Activated effector memory CD4-positive, alpha-beta T cell treated with Interleukin-2 at 50 U/mL for 16 hours (primary cell): ENCODE measurements at regions not wholly inside any gene's neighbourhood (a gene's known extent, or its start where the extent isn't known, plus 50 kb on each side); places are given as distances from the start of the nearest gene placed in this dataset.

Experiments used
- DNase-seq: peaks from one replicate; pipeline ENCODE4 v3.0.0-alpha.2; 2020

- no peak for DNase-seq
These were observed 587.4 kb upstream of the MDFIC2 start for GRCh38 chr3:70899816-70900215.

DNA sequence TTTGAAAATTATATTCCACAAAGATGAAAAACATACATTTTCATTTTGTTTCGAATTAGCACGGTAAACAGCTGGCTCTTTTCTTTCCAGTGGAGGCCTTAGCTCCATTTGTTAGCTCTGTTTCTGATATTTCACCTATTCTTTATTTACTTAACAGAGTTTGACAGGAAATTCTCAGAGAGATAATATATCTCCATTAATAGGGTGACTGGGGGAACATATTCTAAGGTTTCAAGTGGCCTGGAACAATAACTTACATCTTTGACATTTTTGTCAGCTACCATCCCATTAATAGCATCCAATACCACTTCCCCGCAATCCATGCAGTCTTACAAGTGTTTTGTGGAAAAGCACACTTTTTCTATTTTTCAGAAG lies 577.6 kb upstream of the MDFIC2 start:
- DNase-seq = no peak

- no peak for DNase-seq
These were observed 577.0 kb upstream of the MDFIC2 start for GRCh38 chr3:70889162-70890019.

DNA sequence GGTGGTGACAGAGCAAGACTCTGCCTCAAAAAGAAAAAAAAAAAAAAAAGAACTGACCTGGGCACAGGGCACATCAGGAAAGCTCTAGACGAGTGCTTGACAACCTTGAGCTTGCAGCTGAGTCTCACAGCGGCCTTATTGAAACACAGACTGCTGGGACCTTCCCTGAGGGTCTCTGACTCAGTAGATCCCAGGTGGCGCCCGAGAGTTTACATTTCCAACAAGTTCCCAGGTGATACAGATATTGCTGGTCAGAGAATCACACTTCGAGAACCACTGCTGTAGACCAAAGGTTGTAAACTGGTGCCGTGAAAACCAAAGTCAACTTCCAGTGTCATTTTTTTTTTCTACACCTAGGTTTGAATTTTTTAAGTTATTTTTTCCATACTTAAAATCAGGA lies 573.2 kb upstream of the MDFIC2 start:
- DNase-seq = no peak

DNA sequence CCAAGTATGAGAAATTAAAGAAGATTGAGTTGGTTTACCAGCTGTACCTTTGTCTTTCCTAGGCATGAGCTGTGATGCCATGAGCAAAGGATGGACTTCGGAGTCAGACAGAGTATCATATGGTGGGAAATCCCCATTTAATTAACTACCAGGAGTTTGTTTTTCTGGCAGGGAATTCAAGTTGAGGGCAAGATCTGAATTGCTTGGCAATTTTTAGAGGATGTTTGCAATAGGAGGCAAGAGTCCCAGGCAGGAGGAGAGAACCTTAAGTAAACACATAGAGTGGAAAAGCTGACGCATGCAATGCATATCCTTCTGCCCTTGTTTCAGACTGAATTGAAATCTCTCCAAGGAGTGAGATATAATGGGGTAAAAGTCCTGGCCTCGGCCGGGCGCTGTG lies 569.7 kb upstream of the MDFIC2 start:
- DNase-seq = no peak

GRCh38 chr3:70880421-70880820 lies 568.0 kb upstream of the MDFIC2 start:
- DNase-seq = no peak

GRCh38 chr3:70876154-70876553 lies 563.7 kb upstream of the MDFIC2 start:
- no peak for DNase-seq

GRCh38 chr3:70874196-70874595 lies 561.8 kb upstream of the MDFIC2 start:
- DNase-seq = no peak

DNA sequence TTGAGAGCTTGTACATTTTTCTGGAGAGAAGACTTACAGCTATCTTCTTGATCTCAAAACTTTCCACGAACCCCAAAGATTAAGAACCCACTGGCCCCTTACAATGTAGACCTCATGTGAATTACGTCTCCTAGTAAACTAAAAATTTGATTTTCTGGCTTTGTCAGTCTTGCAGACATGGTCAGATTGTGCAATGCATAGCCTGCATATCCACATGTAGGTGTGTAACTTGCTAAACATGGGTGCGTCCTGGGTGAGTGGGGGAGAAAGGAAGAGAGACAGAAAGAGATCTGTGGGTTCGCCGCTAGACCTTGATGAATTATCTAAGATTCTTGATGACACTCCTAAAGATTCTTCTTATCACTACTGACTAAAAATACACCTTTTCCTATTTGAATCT lies 561.2 kb upstream of the MDFIC2 start:
- no peak for DNase-seq

- DNase-seq = no peak
These were observed 559.6 kb upstream of the MDFIC2 start for GRCh38 chr3:70871909-70872656.

DNA sequence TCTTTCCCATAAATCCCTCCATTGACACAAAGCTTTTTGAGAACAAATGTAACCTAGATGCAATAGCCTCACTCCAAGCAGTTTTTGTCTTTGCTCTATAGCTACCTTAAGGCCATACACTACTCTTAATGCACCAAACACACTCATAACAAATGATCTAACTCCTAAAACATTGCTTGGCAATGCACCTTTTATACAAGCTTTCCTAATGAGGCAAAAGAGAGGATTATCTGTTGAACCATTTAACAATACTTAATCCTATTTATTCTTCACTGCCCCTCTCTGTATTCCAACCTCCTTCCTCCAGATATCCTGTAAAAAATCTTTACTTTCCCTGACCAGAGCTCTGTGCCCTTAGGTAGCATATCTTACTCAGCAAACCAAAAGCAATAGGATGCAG lies 558.1 kb upstream of the MDFIC2 start:
- DNase-seq = no peak

DNA sequence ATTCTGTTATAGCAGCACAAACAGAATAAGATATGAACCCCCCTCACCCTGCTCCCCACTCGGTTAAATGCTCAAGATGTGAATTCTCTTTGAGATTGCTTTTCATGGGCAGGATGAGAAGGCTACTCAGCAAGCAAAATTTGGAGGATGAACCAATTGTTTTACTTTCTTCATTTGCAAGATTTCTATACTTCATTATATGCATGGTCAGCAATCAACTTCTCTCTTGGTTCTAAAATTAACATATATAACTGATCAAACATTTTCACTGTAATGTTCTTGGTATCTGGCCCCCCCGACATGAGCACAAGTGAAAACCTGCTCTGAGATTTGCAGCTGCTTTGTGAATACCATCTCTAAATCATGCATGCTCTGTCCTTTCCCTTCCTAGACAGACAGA lies 556.1 kb upstream of the MDFIC2 start:
- DNase-seq = no peak

DNA sequence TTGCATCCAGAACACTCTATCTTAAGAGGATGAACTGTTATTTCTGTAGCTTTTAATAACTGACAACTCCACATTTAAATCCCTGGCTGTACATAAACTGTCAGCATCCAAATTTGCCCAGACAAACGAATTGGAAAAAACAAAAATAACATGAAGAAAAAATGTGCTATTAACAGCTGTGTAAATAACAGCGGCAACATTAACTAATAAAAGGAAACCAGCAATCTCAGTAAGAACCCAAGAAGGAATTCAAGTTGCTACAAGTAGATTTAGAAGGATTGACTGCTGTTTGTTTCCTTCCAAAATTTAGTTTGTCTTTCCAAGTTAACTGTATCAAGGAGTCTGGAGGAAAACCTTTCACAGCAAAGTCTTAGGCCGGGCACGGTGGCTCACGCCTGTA lies 550.6 kb upstream of the MDFIC2 start:
- no peak for DNase-seq

DNA sequence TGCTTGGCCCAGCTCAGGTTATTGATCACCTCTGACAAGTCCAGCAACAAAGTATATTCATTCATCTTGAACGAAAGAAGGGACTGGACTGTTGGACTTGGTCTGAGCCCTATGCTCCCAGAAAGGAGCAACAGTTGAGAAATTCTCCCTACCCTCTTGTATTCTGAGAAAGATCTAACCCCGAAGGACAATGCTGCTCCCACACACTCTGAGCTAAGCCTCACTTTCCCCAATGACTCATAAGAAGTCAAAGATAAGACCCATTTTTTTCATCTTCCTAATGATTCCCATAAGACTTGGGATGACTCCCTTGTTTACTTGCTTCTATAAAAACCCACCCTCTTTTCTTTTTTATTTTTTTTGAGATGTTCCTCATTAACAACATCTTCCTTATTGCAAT lies 549.4 kb upstream of the MDFIC2 start:
- DNase-seq = no peak

- no peak for DNase-seq
These were observed 548.8 kb upstream of the MDFIC2 start for GRCh38 chr3:70861234-70861633.

DNA sequence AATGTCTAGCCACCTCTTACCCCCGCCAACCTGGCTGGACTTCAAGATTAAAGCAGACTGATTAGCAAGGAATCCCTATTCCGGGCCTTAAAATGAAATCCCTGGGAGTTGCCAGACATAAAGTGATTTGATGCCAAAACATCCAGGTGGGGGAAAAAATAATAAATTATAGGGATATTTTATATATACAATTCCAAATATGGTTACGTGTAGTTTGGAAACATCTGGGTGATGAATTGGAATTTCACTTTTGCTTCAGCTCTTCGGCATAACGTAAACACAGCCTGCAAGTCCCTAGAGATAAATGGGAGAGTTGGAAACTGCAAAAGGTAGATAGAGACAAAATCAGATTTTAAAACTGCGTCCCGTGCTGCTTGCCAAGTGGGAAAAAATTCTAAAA lies 545.5 kb upstream of the MDFIC2 start:
- no peak for DNase-seq

DNA sequence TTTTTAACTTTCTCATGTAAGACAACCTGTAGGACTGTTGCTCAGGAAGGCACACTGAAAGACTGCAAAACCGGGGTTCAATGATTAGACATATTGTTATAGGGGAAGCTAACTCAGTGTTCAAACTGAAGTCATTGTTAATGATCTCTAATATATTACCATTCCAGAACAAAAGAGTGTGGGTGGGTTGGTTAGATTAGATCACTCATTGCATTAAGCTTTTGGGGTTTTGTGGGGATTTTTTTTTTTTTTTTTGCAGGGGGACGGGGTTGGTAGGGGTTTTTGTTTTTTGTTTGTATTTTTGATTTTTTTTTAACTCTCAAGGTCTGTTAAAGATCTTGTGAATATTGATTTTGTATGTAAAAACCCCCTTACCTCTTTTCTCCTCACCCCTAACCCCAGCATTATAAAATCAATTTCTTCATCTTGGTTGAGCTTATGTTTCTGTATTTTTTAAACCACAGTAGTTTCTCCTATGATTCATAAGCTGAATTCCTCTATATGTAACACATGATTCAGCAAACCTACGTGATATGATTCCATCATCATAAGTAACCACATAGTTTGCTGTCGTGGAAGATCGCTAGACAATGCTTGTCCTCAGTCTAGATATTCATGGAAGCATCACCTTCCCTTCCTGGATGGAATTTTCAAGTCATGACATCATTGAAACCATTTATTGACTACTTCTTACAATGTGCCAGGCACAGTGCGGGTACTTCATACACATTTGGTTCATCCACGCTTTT lies 544.1 kb upstream of the MDFIC2 start:
- no peak for DNase-seq

- no peak for DNase-seq
These were observed 542.7 kb upstream of the MDFIC2 start for GRCh38 chr3:70855149-70855548.

DNA sequence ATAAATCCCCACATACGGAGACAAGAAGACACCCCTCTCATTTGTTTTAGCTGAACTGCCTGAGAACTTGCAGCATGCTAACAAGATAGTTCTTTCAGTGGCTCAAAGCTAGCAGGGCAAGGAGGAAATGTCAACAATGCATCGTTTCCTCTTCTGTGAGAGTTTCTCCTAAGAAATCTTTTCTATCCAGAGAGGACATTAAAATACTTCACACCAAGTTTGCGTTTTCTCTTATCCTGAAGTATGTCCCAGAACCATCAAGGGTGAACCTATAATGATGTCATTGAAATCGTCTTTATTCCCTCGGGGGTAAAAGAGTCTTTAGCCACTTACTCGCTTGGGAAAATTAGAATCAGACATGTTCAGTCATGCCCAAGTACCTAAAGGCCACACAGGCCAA lies 541.7 kb upstream of the MDFIC2 start:
- DNase-seq = no peak

- no peak for DNase-seq
These were observed 540.9 kb upstream of the MDFIC2 start for GRCh38 chr3:70853161-70853944.

- no peak for DNase-seq
These were observed 537.7 kb upstream of the MDFIC2 start for GRCh38 chr3:70849911-70850699.
